Fibroblast of the aortic adventitia (primary cell): ENCODE measurements at regions not wholly inside any gene's neighbourhood (a gene's known extent, or its start where the extent isn't known, plus 50 kb on each side); places are given as distances from the start of the nearest gene placed in this dataset.

Source experiments
- DNase-seq: peaks from one replicate; pipeline ENCODE4 v3.0.0-alpha.2; 2010; ENCODE audit warnings: low read depth
- H3K4me3 ChIP-seq: 2 replicates; pipeline ENCODE4 v1.5.1; 2011; ENCODE audit warnings: low read depth, mild to moderate bottlenecking, control low read depth, low read length, moderate library complexity
- TF ChIP-seq, protein P1 (sequence below): IDR thresholded peaks from 2 replicates; pipeline ENCODE4 v1.5.1; 2011; ENCODE audit warnings: mild to moderate bottlenecking, low read length, control low read depth, inconsistent platforms; ENCODE audit not compliant: insufficient read depth

DNA sequence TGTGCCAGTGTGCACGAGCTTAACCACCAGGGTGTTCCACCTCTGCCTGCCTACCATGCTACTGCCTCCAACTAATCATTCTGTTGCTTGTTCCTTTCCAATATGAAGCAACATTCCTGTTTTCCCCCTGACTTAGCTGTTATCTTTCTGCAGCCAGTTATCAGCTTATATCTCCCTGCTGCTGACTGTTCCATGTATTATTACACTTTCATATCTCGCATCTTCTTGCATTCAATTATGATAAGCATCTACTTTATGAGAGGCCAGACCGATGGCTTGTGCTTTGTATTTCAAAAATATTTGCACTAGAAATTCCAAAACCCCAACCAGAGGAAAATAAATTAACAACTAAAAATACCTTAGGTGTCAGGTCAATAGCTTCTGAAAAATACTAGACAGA lies 394.0 kb upstream of the BRINP1 start:
- DNase-seq, result no peak
- no peak overlapping the region for H3K4me3 ChIP-seq
- TF ChIP-seq, protein P1, sequence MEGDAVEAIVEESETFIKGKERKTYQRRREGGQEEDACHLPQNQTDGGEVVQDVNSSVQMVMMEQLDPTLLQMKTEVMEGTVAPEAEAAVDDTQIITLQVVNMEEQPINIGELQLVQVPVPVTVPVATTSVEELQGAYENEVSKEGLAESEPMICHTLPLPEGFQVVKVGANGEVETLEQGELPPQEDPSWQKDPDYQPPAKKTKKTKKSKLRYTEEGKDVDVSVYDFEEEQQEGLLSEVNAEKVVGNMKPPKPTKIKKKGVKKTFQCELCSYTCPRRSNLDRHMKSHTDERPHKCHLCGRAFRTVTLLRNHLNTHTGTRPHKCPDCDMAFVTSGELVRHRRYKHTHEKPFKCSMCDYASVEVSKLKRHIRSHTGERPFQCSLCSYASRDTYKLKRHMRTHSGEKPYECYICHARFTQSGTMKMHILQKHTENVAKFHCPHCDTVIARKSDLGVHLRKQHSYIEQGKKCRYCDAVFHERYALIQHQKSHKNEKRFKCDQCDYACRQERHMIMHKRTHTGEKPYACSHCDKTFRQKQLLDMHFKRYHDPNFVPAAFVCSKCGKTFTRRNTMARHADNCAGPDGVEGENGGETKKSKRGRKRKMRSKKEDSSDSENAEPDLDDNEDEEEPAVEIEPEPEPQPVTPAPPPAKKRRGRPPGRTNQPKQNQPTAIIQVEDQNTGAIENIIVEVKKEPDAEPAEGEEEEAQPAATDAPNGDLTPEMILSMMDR, result no peak

DNA sequence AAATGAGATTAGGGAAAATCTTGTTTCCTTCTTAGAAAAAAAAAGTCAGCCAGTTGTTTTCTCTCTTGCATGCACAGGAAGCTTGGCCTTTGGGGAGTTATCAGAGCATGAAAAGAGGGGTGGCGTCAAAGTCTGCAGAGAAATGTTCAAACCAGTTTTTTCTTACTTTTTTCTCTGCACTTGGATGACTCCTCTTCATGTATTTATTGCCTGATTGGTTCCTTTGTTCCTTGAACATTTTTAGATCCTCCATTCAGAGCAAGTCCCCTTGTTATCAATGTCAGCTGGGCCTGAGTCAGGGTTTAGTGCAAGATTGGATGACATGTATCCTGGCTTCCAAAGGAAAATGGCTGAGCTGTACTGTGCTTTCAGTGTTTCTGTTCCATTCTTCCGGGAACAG lies 392.6 kb upstream of the BRINP1 start:
- no peak overlapping the region for H3K4me3 ChIP-seq
- DNase-seq, result no peak
- TF ChIP-seq, protein P1, result no peak

DNA sequence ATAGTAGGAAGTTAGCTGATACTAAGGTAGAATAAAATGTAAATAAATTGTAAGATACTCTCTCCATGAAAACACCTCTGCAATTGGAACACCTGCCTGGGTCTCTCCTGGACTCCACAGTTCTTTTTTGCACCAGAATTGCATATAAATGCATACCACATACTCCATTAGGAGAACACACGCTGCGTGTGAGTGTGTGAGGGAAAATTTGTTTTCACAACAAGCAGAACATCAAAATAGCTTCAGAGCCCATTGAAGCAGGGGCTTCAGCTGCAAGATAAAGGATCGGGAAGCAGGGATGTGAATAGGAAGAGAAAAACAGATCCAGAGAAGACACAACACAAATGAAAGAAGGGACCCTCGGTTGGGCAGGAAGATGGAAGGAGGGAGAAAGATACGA lies 389.8 kb upstream of the BRINP1 start:
- TF ChIP-seq, protein P1, result no peak
- DNase-seq, result no peak
- no peak overlapping the region for H3K4me3 ChIP-seq

DNA sequence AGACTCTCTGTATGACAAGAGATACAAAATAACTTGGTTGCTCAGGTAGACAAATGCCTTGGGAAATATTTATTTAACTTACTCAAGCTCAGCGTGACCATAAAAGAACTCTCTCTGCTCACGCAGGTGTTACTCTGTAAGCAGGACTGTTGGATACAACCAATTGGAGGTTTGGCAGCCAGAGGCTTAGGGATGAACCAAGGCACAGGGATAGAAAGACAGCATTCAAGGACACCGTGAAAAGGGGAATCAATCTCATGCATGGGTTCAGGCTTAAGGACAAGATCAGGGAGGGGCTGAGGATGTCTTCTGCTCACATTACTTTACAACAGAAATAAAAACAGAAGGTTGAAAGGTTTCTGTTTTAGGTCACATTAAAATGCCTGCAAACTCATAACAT lies 389.0 kb upstream of the BRINP1 start:
- TF ChIP-seq, protein P1, result no peak
- no peak for DNase-seq
- no peak overlapping the region for H3K4me3 ChIP-seq

DNA sequence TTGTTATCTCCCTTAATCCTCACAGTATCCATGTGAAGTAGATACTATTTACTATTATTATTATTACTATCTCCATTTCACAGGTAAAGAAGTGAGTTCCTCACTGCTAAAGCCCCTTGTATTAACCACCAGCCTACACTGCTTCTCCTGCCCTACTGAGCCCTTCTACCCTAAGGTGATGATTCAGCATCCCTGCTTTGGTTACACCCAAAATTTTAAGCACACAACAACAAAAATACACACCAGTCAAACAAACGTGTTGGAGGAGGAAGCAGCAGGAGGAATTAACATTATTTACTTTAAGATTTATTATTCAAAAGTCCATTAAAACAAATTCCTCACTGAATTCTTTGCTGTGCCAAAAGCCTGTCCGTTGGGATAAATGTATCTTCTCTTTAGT lies 370.2 kb upstream of the BRINP1 start:
- DNase-seq, result no peak
- TF ChIP-seq, protein P1, result no peak
- H3K4me3 ChIP-seq, result no peak overlapping the region

DNA sequence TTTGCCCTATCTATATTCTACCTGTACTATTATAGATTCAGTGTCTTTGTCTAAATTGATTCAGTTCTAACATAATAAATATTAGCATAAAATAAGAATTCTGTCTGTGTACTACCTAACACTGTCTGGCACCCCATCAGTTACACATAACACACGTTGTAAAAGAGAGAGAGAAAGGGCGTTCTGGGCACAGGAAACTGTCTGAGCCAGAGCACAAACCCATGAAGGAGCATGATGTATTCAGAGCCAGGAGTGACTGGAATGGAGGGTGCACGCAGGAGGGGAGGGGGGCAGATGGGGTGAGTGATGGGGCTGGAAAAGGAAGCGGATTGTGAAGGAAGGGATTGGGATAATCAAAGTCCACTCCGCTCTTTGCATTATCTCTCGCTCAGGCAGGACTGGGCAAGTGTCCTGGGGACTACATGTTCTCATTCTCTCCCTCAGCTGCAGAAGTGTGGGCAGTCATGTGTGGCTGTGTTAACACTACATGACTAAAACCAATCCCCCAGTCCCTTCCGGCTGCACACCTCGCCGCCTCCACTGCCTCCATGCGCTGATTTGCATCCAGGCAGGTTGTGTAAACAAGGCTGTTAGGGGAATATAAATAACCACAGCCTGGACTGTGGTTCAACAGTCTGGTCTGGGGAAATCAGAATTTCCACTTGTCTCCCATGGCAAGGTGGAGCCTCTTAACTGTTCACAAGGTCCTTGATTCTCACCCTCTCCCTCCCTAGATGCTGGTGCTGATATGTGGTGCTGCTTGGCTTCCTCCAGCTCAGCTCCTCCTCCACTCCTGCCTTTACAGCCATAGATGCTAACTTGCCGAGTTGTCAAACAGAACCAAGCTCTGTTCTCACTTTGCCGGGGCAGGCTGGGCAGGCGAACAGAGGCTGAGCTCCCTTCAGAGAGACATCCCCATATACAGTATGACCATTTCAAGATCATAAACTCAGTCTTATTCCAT lies 367.5 kb upstream of the BRINP1 start:
- TF ChIP-seq, protein P1, result no peak
- no peak for DNase-seq
- H3K4me3 ChIP-seq, result no peak overlapping the region
